GM20000 (cell line): ENCODE measurements at regions not wholly inside any gene's neighbourhood (a gene's known extent, or its start where the extent isn't known, plus 50 kb on each side); places are given as distances from the start of the nearest gene placed in this dataset.

Experiments
- DNase-seq: peaks from one replicate; pipeline ENCODE4 v3.0.0; 2012; ENCODE audit warnings: low spot score
- CTCF ChIP-seq: IDR thresholded peaks from 2 replicates; pipeline ENCODE4 v1.5.1; 2012; ENCODE audit warnings: mild to moderate bottlenecking, control low read depth; ENCODE audit errors: extremely low read depth, missing control alignments

GRCh38 chrX:6695717-6696116 is 160.8 kb upstream of the VCX3A start:
- no peak for DNase-seq
- TF ChIP-seq CTCF: no peak

GRCh38 chrX:6694977-6695376 is 160.1 kb upstream of the VCX3A start:
- DNase-seq: no peak
- no peak for TF ChIP-seq CTCF

- no peak for DNase-seq
- TF ChIP-seq CTCF: no peak
Measured at GRCh38 chrX:6694221-6694620, 159.3 kb upstream of the VCX3A start.

DNA sequence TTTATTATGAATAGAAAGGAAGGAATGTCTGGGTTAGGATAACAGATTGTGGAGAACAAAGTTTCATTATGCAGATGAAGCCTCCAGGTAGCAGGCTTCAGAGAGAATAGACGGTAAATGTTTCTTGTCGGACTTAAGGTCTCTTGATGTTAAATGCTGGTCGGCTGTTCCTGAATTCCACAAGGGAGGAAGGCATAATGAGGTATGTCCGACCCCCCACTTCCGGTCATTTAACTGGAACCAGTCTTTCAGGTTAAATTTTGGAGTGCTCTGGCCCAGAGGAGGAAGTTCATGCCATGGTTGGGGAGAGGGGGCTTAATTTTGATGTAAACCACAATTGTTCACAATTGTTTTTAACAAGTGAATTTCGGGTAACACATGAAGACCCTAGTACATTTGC is 158.1 kb upstream of the VCX3A start:
- no peak for DNase-seq
- TF ChIP-seq CTCF: no peak

DNA sequence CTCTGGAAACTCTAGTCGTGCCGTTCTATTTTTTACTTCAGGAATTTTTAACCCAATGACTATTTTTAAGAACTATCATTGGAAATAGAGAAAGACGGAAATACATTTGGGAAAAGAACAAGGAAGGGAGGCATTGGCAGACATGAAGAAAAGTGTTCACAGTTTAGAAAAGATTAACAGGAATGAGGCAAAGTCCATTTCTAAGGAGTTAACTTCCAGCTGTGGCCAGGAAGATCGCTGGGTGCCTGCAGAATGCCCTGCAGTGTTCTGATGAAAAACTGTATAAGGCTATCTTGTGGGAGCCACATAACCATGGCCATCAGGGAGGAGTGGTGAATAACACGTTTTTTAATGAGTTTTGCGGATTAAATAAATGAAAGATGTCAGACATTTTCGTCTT is 150.6 kb upstream of the VCX3A start:
- DNase-seq: no peak
- no peak for TF ChIP-seq CTCF

GRCh38 chrX:6683353-6683752 is 148.4 kb upstream of the VCX3A start:
- TF ChIP-seq CTCF: no peak
- no peak for DNase-seq

DNA sequence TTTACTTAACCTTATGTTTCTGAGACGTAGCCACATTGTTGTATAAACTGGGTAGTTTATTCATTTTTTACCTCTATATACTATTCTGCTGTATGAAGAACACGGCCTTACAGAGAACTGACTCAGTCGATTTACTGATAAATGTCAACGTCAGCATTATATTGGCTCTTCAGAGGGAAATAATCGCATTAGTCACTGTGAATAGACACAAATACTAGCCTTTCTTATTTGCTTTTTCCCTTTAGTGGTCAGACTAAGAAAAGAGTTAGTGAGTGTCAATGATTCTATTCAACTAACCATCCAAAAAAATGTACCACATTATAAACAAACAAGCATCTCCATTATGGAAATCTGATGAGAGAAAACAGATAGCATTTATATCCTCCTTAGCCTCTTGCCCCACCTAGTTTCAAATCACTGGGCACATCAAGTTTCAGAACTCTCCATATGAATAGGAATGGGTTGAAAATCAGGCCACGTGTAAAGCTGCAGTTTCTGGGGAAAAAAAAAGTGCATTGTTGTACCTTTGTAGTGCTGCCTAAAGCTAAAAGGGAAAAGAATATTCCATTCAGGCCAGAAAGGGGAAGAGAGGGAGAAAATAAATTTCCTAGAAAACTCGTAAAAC is 146.7 kb upstream of the VCX3A start:
- no peak for DNase-seq
- TF ChIP-seq CTCF: no peak
